Neural cell (in vitro differentiated cells): ENCODE measurements at regions not wholly inside any gene's neighbourhood (a gene's known extent, or its start where the extent isn't known, plus 50 kb on each side); places are given as distances from the start of the nearest gene placed in this dataset.

Experiments used
- H2AFZ ChIP-seq: fragments of 200-600, 300-800 bp; sonication (generic), shearing (Covaris generic); 2 replicates; pipeline ENCODE4 v1.6.0; 2014; ENCODE audit warnings: low read depth, mild to moderate bottlenecking, antibody characterized with exemption, low read length, moderate library complexity
- H3F3A ChIP-seq: fragments of 200-600 bp; shearing (Covaris generic); 2 replicates; pipeline ENCODE4 v1.6.1; 2016; ENCODE audit warnings: mild to moderate bottlenecking, moderate library complexity, mixed read lengths, antibody characterized with exemption, low read length; ENCODE audit not compliant: insufficient read depth, poor library complexity, severe bottlenecking
- H3K27ac ChIP-seq: fragments of 200-600, 300-800 bp; sonication (generic), shearing (Covaris generic); 2 replicates; pipeline ENCODE4 v1.5.1; 2014; ENCODE audit warnings: mild to moderate bottlenecking, low read length, moderate library complexity
- H3K27me3 ChIP-seq: fragments of 300-800, 200-600 bp; sonication (generic), shearing (Covaris generic); 2 replicates; pipeline ENCODE4 v1.6.0; 2014; ENCODE audit warnings: mild to moderate bottlenecking, low read depth, low read length, moderate library complexity; ENCODE audit not compliant: insufficient read depth
- H3K36me3 ChIP-seq: fragments of 300-800, 200-600 bp; sonication (generic), shearing (Covaris generic); 2 replicates; pipeline ENCODE4 v1.5.1; 2014; ENCODE audit warnings: mild to moderate bottlenecking, antibody characterized with exemption, low read length, moderate library complexity; ENCODE audit not compliant: insufficient read depth
- H3K4me2 ChIP-seq: fragments of 300-800, 200-600 bp; sonication (generic), shearing (Covaris generic); 2 replicates; pipeline ENCODE4 v1.6.0; 2014; ENCODE audit warnings: mild to moderate bottlenecking, low read length
- H3K4me3 ChIP-seq: fragments of 300-800, 200-600 bp; sonication (generic), shearing (Covaris generic); 2 replicates; pipeline ENCODE4 v1.5.1; 2014; ENCODE audit warnings: mild to moderate bottlenecking, low read length, moderate library complexity
- H3K79me2 ChIP-seq: fragments of 200-600 bp; shearing (Covaris generic); replicated peaks from 2 replicates; pipeline ENCODE4 v1.6.0; 2014; ENCODE audit warnings: mild to moderate bottlenecking, low read length, moderate library complexity; ENCODE audit not compliant: insufficient read depth
- H3K9ac ChIP-seq: fragments of 300-800, 200-600 bp; sonication (generic), shearing (Covaris generic); 2 replicates; pipeline ENCODE4 v1.6.1; 2016; ENCODE audit warnings: mild to moderate bottlenecking, low read length, mixed read lengths
- H3K9me2 ChIP-seq: fragments of 200-600 bp; shearing (Covaris generic); 2 replicates; pipeline ENCODE4 v1.6.1; 2016; ENCODE audit warnings: mild to moderate bottlenecking, low read length, mixed read lengths; ENCODE audit not compliant: insufficient read depth
- H3K9me3 ChIP-seq: fragments of 200-600, 300-800 bp; sonication (generic), shearing (Covaris generic); 2 replicates; pipeline ENCODE4 v1.6.1; 2016; ENCODE audit warnings: mild to moderate bottlenecking, mixed run types, low read length, moderate library complexity, mixed read lengths
- H4K20me1 ChIP-seq: fragments of 200-600 bp; shearing (Covaris generic); 2 replicates; pipeline ENCODE4 v1.6.1; 2016; ENCODE audit warnings: mild to moderate bottlenecking, mixed run types; ENCODE audit not compliant: insufficient read depth
- EP300 ChIP-seq: fragments of 450-650 bp; conservative IDR thresholded peaks from 2 replicates; pipeline ENCODE4 v1.6.1; 2014; ENCODE audit warnings: antibody characterized with exemption, mild to moderate bottlenecking, moderate library complexity; ENCODE audit not compliant: poor library complexity, severe bottlenecking
- EZH2 ChIP-seq: fragments of 200-600, 300-800 bp; shearing (Covaris generic), sonication (generic); IDR thresholded peaks from 2 replicates; pipeline ENCODE4 v1.6.1; 2014; ENCODE audit warnings: antibody characterized with exemption, low read length, borderline replicate concordance, mild to moderate bottlenecking; ENCODE audit not compliant: insufficient read depth, poor library complexity, severe bottlenecking
- MXI1 ChIP-seq: fragments of 450-650 bp; conservative IDR thresholded peaks from 2 replicates; pipeline ENCODE4 v1.6.1; 2014; ENCODE audit warnings: antibody characterized with exemption, mild to moderate bottlenecking; ENCODE audit not compliant: poor library complexity, severe bottlenecking
- POLR2AphosphoS5 ChIP-seq: IDR thresholded peaks from 2 replicates; pipeline ENCODE4 v1.6.1; 2012
- RAD21 ChIP-seq: fragments of 450-650 bp; conservative IDR thresholded peaks from 2 replicates; pipeline ENCODE4 v1.6.1; 2014; ENCODE audit warnings: antibody characterized with exemption, mild to moderate bottlenecking, moderate library complexity
- SMC3 ChIP-seq: fragments of 450-650 bp; conservative IDR thresholded peaks from 2 replicates; pipeline ENCODE4 v1.6.1; 2014; ENCODE audit warnings: antibody characterized with exemption, mild to moderate bottlenecking, moderate library complexity; ENCODE audit not compliant: poor library complexity
- TAF1 ChIP-seq: IDR thresholded peaks from 2 replicates; pipeline ENCODE4 v1.6.1; 2012; ENCODE audit warnings: low read depth
- TF ChIP-seq, protein P1 (sequence below): fragments of 450-650 bp; IDR thresholded peaks from 2 replicates; pipeline ENCODE4 v1.5.1; 2014; ENCODE audit warnings: antibody characterized with exemption, mild to moderate bottlenecking, moderate library complexity; ENCODE audit not compliant: poor library complexity, severe bottlenecking
- TF ChIP-seq, protein P2 (sequence below): IDR thresholded peaks from 2 replicates; pipeline ENCODE4 v1.6.1; 2012; ENCODE audit warnings: borderline replicate concordance

DNA sequence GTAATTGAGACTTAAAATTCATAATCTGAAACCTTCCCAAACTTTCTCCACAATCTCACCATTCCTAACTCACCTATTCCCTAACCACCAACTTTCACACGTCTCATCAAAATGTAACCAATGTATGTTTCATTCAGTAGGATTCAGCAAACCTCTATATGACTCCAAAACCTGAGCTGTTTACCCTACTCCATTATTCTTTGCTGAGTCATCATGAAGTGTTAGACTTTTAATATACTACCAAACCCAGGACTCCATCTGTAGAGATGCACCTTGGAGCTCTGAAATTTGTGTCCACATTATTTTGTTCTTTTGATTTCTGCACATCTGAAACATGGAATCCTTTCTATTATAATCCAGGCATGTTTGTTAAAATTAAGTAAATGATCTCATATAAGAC is 727.0 kb upstream of the PIK3C3 start:
- H3K9me3 ChIP-seq, result no peaks in the 10 kb centered on the region
- H3K36me3 ChIP-seq, result no peaks in the 10 kb centered on the region
- H4K20me1 ChIP-seq, result no peaks in the 10 kb centered on the region
- no peak overlapping the region for H3K9ac ChIP-seq
- H3F3A ChIP-seq, result no peaks in the 10 kb centered on the region
- no peaks in the 10 kb centered on the region for H3K79me2 ChIP-seq
- H3K4me3 ChIP-seq, result no peak overlapping the region
- H3K4me2 ChIP-seq, result no peak overlapping the region
- H3K9me2 ChIP-seq, result no peaks in the 10 kb centered on the region
- no peak overlapping the region for H2AFZ ChIP-seq
- no peak overlapping the region for H3K27ac ChIP-seq
- TF ChIP-seq EP300 (no peak), POLR2AphosphoS5 (no peak), RAD21 (no peak), SMC3 (no peak), MXI1 (no peak), EZH2 (no peak)
- TF ChIP-seq, protein P1, sequence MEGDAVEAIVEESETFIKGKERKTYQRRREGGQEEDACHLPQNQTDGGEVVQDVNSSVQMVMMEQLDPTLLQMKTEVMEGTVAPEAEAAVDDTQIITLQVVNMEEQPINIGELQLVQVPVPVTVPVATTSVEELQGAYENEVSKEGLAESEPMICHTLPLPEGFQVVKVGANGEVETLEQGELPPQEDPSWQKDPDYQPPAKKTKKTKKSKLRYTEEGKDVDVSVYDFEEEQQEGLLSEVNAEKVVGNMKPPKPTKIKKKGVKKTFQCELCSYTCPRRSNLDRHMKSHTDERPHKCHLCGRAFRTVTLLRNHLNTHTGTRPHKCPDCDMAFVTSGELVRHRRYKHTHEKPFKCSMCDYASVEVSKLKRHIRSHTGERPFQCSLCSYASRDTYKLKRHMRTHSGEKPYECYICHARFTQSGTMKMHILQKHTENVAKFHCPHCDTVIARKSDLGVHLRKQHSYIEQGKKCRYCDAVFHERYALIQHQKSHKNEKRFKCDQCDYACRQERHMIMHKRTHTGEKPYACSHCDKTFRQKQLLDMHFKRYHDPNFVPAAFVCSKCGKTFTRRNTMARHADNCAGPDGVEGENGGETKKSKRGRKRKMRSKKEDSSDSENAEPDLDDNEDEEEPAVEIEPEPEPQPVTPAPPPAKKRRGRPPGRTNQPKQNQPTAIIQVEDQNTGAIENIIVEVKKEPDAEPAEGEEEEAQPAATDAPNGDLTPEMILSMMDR, result no peak
- no peaks in the 10 kb centered on the region for H3K27me3 ChIP-seq

DNA sequence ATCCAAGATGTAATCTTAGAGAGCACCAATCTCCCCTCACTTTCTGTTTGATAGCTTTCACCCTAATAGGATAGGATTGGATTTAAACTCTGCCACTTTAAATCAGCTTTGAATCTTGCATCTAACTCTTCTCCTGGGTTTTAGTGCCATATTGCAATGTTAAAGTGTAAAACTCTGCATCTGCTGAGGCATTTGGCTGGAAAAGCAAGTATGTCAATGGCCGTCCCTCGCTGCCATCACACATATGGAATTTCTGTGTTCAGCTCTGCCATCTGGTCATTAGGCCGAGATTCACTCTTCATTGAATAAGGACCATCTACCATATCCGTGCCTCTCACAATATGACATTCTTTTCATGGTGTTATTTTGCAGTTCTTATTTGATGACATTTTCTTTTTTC is 728.1 kb upstream of the PIK3C3 start:
- no peak for TF ChIP-seq SMC3
- no peak for TF ChIP-seq RAD21
- TF ChIP-seq EP300, result no peak
- no peak for TF ChIP-seq POLR2AphosphoS5
- TF ChIP-seq, protein P1, result no peak
- no peak for TF ChIP-seq EZH2
- no peak for TF ChIP-seq MXI1
- TF ChIP-seq, protein P2, sequence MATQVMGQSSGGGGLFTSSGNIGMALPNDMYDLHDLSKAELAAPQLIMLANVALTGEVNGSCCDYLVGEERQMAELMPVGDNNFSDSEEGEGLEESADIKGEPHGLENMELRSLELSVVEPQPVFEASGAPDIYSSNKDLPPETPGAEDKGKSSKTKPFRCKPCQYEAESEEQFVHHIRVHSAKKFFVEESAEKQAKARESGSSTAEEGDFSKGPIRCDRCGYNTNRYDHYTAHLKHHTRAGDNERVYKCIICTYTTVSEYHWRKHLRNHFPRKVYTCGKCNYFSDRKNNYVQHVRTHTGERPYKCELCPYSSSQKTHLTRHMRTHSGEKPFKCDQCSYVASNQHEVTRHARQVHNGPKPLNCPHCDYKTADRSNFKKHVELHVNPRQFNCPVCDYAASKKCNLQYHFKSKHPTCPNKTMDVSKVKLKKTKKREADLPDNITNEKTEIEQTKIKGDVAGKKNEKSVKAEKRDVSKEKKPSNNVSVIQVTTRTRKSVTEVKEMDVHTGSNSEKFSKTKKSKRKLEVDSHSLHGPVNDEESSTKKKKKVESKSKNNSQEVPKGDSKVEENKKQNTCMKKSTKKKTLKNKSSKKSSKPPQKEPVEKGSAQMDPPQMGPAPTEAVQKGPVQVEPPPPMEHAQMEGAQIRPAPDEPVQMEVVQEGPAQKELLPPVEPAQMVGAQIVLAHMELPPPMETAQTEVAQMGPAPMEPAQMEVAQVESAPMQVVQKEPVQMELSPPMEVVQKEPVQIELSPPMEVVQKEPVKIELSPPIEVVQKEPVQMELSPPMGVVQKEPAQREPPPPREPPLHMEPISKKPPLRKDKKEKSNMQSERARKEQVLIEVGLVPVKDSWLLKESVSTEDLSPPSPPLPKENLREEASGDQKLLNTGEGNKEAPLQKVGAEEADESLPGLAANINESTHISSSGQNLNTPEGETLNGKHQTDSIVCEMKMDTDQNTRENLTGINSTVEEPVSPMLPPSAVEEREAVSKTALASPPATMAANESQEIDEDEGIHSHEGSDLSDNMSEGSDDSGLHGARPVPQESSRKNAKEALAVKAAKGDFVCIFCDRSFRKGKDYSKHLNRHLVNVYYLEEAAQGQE, result no peak
- no peak for TF ChIP-seq TAF1
- Histone ChIP-seq H3F3A (no peaks in the 10 kb centered on the region), H3K27ac (no peak overlapping the region), H3K9me2 (no peaks in the 10 kb centered on the region), H3K9me3 (no peaks in the 10 kb centered on the region), H3K27me3 (no peaks in the 10 kb centered on the region), H3K36me3 (no peaks in the 10 kb centered on the region), H3K4me3 (no peak overlapping the region), H3K79me2 (no peaks in the 10 kb centered on the region), H3K9ac (no peak overlapping the region), H4K20me1 (no peaks in the 10 kb centered on the region), H2AFZ (no peak overlapping the region), H3K4me2 (no peak overlapping the region)
